NCI-H82 treated with DMSO at 0.1 percent for 48 hours (cell line): ENCODE measurements at regions not wholly inside any gene's neighbourhood (a gene's known extent, or its start where the extent isn't known, plus 50 kb on each side); places are given as distances from the start of the nearest gene placed in this dataset.

Experiments used
- DNase-seq: peaks from one replicate; lab custom pipeline; 2025; ENCODE audit not compliant: unreplicated experiment; lab: John Stamatoyannopoulos, UW

GRCh38 chr3:161987933-161988332 lies 491.3 kb downstream of the OTOL1 start:
- no peak for DNase-seq

GRCh38 chr3:161989012-161989411 lies 492.4 kb downstream of the OTOL1 start:
- no peak for DNase-seq

GRCh38 chr3:161990036-161990435 lies 493.4 kb downstream of the OTOL1 start:
- DNase-seq: no peak

- no peak for DNase-seq
These were observed 495.4 kb downstream of the OTOL1 start for GRCh38 chr3:161991901-161992540.

GRCh38 chr3:161999846-162000245 lies 503.2 kb downstream of the OTOL1 start:
- no peak for DNase-seq

DNA sequence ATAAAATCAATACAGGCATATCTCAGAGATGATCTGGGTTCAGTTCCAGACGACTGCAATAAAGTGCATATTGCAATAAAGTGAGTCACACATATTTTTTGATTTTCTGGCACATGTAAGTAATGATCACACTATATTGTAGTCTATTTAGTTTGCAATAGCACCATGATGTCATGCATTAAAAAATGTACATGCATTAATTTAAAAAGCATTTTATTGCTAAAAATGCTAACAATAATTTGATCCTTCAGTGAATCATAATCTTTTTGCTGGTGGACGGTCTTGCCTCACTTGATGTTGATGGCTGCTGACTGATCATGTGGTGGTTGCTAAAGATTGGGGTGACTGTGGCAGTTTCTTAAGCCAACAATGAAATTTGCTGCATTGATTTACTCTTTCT lies 511.1 kb downstream of the OTOL1 start:
- no peak for DNase-seq

DNA sequence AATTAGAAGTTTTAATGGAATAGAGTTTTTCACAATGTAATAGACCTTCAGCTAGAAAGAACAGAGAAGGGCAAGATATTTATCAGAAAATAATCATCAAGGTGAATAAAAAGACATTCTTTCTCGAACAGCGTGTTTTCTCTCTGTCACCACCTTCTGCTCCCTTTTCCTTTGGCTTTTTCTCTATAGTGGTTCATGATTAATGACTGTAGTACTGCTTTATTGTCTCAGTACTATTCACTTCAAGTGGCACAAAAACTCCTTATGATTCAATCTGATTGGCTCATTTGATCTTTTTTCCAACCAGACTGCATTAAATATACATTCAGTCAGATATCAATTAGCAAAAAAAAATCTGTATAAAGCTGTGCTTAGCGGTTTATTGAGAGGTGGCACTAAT lies 516.0 kb downstream of the OTOL1 start:
- no peak for DNase-seq

- DNase-seq: no peak
These were observed 517.7 kb downstream of the OTOL1 start for GRCh38 chr3:162014284-162014683.

DNA sequence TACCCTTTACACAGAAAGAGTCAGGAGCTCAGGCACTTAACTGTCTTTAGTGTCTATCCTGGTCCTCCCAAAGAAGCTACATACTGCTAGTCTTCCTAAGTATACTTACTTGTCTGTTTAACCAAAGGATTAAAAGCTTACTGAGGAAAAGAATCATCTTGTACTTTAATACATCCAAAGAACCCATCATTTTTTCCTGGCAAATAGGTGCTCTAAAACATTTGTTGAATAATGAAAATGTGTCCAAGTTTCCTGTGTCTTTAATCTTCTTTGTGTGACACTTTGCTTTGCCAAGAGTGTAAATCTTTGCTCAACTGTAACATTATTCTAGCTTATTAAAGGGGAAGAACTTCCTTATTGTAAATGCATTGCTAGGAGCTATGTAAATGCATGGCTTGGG lies 519.2 kb downstream of the OTOL1 start:
- peak; percentile 37 for DNase-seq

DNA sequence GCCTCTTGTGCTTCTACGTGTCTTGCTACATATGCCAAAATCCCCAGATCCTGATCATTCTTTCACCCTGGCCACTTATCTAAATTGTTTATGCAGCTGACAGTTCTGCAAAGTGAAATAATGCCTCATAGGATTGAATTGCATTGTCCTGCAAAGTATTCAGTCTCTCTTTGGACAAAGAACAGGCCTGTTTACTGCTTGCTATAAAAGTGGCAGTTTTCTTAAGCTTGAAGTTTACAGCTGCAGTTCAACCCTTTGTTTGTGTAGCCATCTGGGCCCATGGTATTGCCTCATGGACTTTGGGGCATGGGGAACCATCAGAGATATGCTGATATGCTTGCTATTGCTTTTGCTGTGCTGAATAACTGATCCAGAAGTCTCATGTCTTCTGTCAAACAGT lies 523.2 kb downstream of the OTOL1 start:
- DNase-seq: no peak

- DNase-seq: no peak
These were observed 524.6 kb downstream of the OTOL1 start for GRCh38 chr3:162021206-162021605.

DNA sequence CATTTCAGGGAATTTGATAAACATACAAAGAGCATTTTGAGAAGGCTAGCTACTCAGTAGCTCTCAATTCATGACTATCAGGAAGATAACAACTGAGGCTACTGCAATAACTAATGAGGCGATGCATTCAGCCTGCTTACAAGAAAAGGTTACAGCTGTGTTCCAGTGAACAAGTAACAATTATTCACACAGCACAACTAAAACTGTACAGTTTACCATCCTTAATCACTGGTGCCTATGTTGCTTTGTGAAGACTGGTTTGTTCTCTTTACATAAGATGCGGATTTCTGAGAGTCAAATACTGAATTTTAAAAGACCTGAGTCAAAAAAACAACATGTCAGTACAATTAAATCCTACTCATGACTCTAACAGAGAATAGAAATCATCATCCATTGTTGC lies 526.3 kb downstream of the OTOL1 start:
- DNase-seq: no peak

GRCh38 chr3:162029736-162030135 lies 533.1 kb downstream of the OTOL1 start:
- DNase-seq: no peak

GRCh38 chr3:162034368-162034767 lies 537.8 kb downstream of the OTOL1 start:
- DNase-seq: no peak

DNA sequence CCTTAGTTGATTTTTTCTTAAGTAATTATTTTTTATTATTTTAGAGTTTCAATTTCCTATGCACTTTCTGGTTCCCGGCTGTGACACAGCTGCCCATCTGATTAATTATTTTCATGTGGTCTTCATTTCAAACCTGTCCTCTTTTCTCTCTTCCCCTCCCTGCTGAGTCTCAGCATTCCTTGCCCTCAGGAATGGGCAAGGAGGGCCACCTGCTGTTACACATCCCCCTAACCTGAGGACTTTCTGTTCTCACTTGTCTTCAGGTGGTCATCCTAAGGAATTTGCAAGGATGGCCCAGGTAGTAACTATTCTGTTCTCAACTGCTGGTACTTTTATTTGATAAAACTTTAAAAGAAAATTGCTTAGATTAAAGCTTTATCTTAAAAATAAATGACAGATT lies 545.0 kb downstream of the OTOL1 start:
- no peak for DNase-seq

GRCh38 chr3:162052636-162053035 lies 556.0 kb downstream of the OTOL1 start:
- no peak for DNase-seq

GRCh38 chr3:162072656-162073164 lies 576.1 kb downstream of the OTOL1 start:
- no peak for DNase-seq

GRCh38 chr3:162073422-162073975 lies 576.9 kb downstream of the OTOL1 start:
- DNase-seq: no peak

DNA sequence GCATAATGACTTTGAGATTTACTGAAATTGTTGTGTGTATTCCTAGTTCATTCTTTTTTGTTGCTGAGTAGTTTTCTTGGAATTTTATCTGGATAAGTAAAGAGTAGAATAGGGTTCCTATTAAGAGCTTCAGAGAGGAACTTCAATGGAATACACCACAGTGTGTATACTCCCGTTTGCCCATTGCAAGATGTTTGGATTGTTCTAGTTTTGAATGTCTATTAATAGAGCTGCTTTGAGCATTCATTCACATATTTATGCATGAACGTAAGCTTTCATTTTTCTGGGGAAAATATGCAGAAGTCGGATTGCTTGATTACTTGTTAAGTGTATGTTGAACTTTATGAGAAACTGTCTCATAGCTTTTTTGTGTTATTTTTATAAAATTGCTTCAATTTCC lies 580.5 kb downstream of the OTOL1 start:
- no peak for DNase-seq

GRCh38 chr3:162082516-162082915 lies 585.9 kb downstream of the OTOL1 start:
- DNase-seq: no peak

- no peak for DNase-seq
These were observed 590.8 kb downstream of the OTOL1 start for GRCh38 chr3:162087361-162087760.

- DNase-seq: no peak
These were observed 596.1 kb downstream of the OTOL1 start for GRCh38 chr3:162092751-162093150.

DNA sequence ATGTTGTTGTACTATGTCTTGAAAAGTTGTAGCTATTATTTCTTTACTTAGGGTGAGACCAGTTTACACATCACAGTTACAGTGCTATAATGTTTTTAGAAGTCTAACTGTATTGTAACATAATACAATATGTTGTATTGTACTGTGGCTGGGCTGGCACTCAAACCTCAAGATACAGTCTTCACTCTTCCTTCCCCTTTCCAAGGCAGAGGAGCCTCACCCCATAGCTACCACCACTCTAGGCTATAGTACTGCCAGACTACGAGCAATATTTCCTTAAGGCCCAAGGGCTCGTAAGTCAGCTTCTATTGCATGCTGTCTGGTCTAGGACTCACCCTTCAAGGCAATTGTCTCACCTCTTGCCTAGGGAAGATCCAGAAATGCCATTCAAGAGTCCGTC lies 597.7 kb downstream of the OTOL1 start:
- DNase-seq: no peak
